Fibroblast of lung (primary cell): ENCODE measurements at regions not wholly inside any gene's neighbourhood (a gene's known extent, or its start where the extent isn't known, plus 50 kb on each side); places are given as distances from the start of the nearest gene placed in this dataset.

ENCODE experiments used
- EZH2 ChIP-seq: IDR thresholded peaks from 2 replicates; pipeline ENCODE4 v1.5.1; 2012; ENCODE audit warnings: low read length, control low read depth, mild to moderate bottlenecking; ENCODE audit errors: missing control alignments
- TF ChIP-seq, protein P1 (sequence below), 2 donors: IDR thresholded peaks in 1 of 2; conservative IDR thresholded peaks in 1 of 2; 1 replicate in 1 of 2; 2 replicates in 1 of 2; pipeline ENCODE4 v1.5.1; 2011 to 2012; ENCODE audit warnings: low read length in 2 of 2, control low read depth in 1 of 2, inconsistent platforms in 1 of 2, low read depth in 1 of 2, mild to moderate bottlenecking in 1 of 2

GRCh38 chr9:135016037-135016640 is 71.3 kb upstream of the OLFM1 start:
- TF ChIP-seq, protein P1, sequence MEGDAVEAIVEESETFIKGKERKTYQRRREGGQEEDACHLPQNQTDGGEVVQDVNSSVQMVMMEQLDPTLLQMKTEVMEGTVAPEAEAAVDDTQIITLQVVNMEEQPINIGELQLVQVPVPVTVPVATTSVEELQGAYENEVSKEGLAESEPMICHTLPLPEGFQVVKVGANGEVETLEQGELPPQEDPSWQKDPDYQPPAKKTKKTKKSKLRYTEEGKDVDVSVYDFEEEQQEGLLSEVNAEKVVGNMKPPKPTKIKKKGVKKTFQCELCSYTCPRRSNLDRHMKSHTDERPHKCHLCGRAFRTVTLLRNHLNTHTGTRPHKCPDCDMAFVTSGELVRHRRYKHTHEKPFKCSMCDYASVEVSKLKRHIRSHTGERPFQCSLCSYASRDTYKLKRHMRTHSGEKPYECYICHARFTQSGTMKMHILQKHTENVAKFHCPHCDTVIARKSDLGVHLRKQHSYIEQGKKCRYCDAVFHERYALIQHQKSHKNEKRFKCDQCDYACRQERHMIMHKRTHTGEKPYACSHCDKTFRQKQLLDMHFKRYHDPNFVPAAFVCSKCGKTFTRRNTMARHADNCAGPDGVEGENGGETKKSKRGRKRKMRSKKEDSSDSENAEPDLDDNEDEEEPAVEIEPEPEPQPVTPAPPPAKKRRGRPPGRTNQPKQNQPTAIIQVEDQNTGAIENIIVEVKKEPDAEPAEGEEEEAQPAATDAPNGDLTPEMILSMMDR (conservative IDR thresholded peaks at IDR 0.05 in 1 of 2, IDR thresholded peaks at IDR 0.05 in 1 of 2; ENCODE audit: low read depth in 1 of 2, low read length in 2 of 2): no peak
- no peak for TF ChIP-seq EZH2
